Mesothelial cell of epicardium (in vitro differentiated cells): ENCODE measurements at regions not wholly inside any gene's neighbourhood (a gene's known extent, or its start where the extent isn't known, plus 50 kb on each side); places are given as distances from the start of the nearest gene placed in this dataset.

Source experiments
- DNase-seq, 2 experiments: peaks; one replicate each; pipeline ENCODE4 v3.0.0; 2021; ENCODE audit warnings: low spot score in 2 of 2; ENCODE audit not compliant: unreplicated experiment in 2 of 2
- H3K27ac Mint-ChIP-seq: 2 replicates; pipeline ENCODE4 v1.8.0; 2021; ENCODE audit warnings: mixed read lengths
- H3K27me3 Mint-ChIP-seq: 2 replicates; pipeline ENCODE4 v1.8.0; 2021; ENCODE audit warnings: low read depth, mixed read lengths
- H3K36me3 Mint-ChIP-seq: 2 replicates; pipeline ENCODE4 v1.8.0; 2021; ENCODE audit warnings: mixed read lengths
- H3K4me1 Mint-ChIP-seq: 2 replicates; pipeline ENCODE4 v1.8.0; 2021; ENCODE audit warnings: mixed read lengths
- H3K4me3 Mint-ChIP-seq: 2 replicates; pipeline ENCODE4 v1.8.0; 2021; ENCODE audit warnings: mild to moderate bottlenecking, moderate library complexity, mixed read lengths
- H3K9me3 Mint-ChIP-seq: 2 replicates; pipeline ENCODE4 v1.8.0; 2021; ENCODE audit warnings: mixed read lengths
- TF ChIP-seq, protein P1 (sequence below): fragments of 200-600 bp; sonication (generic); IDR thresholded peaks from one replicate; pipeline ENCODE4 v1.5.0; 2021; ENCODE audit warnings: antibody characterized with exemption; ENCODE audit not compliant: unreplicated experiment

DNA sequence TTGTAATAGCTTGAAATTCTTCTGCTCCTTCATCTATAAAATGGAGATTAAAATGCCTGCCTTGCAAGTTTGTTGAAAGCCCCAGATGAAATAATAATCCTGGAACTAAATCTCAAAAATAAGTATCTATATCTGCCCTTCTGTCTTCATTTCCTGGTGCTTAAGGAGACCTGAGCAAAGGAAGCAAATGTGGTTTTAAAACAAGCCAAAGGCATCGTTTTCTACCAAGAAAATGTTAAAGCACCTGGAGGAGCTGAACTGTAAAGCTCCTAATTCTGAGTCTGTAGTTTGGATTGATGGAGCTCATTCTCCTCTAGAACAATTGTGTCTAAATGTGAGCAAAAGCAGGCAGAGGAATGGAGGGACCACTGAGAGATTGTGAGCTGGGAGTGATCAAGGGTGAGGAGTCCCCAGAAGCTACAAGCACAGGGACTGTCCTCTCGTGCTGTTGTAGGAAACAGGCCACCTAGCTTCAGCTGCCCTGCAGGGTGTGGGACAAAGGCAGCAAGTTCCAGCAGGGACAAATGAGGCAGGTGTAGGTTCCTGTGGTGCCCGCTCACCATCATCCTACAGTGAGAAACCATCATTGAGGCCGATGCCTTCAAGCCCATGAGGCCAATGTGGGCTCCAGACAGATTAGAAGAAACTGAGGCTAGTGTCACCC is 420.7 kb upstream of the TRIB2 start:
- TF ChIP-seq, protein P1, sequence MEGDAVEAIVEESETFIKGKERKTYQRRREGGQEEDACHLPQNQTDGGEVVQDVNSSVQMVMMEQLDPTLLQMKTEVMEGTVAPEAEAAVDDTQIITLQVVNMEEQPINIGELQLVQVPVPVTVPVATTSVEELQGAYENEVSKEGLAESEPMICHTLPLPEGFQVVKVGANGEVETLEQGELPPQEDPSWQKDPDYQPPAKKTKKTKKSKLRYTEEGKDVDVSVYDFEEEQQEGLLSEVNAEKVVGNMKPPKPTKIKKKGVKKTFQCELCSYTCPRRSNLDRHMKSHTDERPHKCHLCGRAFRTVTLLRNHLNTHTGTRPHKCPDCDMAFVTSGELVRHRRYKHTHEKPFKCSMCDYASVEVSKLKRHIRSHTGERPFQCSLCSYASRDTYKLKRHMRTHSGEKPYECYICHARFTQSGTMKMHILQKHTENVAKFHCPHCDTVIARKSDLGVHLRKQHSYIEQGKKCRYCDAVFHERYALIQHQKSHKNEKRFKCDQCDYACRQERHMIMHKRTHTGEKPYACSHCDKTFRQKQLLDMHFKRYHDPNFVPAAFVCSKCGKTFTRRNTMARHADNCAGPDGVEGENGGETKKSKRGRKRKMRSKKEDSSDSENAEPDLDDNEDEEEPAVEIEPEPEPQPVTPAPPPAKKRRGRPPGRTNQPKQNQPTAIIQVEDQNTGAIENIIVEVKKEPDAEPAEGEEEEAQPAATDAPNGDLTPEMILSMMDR, result no peak
- Mint-ChIP-seq H3K4me1 (peaks cover 4% of the 10 kb centered on the region), H3K27me3 (peaks cover 9% of the 10 kb centered on the region), H3K9me3 (peaks cover 7% of the 10 kb centered on the region), H3K27ac (no peak overlapping the region), H3K36me3 (no peaks in the 10 kb centered on the region), H3K4me3 (no peak overlapping the region)
- no peak for DNase-seq

DNA sequence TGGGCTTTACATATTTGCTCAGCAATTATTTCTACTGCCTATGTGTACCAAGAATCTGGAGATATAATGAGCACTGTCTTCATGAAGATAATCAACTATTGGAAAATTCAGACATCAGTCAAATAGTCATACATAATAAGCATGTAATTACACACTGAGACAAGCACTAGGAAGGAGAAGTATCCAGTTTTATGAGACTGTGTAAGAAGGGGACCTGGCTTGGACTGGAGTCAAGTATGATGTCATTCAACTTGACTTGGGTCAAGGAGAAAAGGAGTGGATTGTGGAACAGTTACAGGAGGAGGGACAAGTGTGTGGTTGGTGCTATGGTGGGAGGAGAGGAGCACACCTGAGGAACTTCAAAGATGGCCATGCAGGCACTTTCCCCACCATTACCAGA is 419.8 kb upstream of the TRIB2 start:
- no peak overlapping the region for H3K27ac Mint-ChIP-seq
- TF ChIP-seq, protein P1, result no peak
- no peak for DNase-seq
- peaks cover 4% of the 10 kb centered on the region for H3K4me1 Mint-ChIP-seq
- no peak overlapping the region for H3K4me3 Mint-ChIP-seq
- H3K9me3 Mint-ChIP-seq, result peaks cover 7% of the 10 kb centered on the region
- peaks cover 2% of the 10 kb centered on the region for H3K27me3 Mint-ChIP-seq
- no peaks in the 10 kb centered on the region for H3K36me3 Mint-ChIP-seq

DNA sequence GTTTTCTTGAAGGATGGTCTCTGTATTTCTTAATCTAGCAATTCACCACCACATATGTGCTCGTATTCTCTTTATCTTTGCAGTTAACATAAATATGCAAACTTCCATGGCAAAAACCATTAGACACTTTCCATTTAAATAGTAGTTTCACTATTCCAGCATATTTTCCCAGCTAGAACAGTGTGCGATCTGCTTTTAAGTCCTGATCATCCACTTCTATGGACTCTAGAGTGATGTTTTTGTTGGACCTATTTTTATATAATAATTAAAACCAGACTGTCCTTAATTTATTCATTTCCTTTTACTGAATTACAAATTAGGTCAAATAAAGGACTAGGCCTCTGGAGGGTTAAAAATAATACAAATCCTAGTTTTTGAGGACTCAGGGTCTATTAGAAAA is 418.4 kb upstream of the TRIB2 start:
- Mint-ChIP-seq H3K27ac (no peak overlapping the region), H3K4me3 (no peak overlapping the region), H3K36me3 (no peaks in the 10 kb centered on the region), H3K27me3 (no peaks in the 10 kb centered on the region), H3K4me1 (peaks cover 9% of the 10 kb centered on the region), H3K9me3 (peaks cover 5% of the 10 kb centered on the region)
- TF ChIP-seq, protein P1, result no peak
- no peak for DNase-seq

DNA sequence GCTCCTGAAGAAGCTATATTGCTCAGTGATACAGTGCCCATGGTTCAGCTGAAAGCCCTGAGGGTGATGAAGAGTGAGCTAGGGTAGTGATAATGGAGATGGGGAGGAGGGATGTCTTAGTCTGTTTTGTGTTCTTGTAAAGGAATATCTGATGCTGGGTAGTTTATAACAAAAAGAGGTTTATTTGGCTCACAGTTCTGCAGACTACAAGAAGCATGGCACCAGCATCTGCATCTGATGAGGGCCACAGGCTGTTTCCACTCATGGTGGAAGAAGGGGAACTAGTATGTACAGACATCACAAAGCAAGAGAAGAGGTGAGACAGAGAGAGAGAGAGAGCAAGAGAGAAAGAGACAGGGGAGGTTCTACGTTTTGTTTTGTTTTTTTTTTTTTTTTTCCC is 417.3 kb upstream of the TRIB2 start:
- Mint-ChIP-seq H3K27me3 (no peaks in the 10 kb centered on the region), H3K9me3 (no peaks in the 10 kb centered on the region), H3K4me3 (no peak overlapping the region), H3K4me1 (peaks cover 16% of the 10 kb centered on the region), H3K36me3 (no peaks in the 10 kb centered on the region), H3K27ac (no peak overlapping the region)
- no peak for DNase-seq
- TF ChIP-seq, protein P1, result no peak

DNA sequence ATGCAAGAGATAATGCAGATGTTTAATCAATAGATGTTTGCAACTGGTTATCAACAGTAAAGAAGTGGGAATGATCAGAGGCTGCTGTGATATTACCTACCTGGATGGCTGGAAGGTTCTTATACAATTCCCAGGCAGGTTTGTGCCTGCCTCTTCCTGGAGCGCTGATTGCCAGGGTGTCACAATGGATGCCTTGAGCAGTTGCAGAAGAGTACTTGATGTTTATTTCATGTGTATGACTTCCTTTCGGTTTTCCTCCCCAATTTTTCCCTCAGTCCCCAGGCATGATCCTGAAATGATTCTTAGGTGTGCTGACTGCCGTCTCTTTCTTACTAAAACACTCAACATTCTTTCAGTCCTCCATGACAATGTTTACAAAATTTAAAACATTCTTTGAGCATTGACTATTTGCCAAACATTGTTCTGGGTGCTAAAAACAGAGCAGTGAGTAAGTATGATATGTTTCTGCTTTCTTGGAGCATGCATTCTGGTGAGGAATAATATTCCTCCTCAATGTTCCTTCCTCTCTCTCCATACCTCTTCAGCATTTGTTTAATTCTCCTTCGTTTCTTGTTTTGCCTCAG is 416.6 kb upstream of the TRIB2 start:
- H3K9me3 Mint-ChIP-seq, result no peaks in the 10 kb centered on the region
- no peak for DNase-seq
- H3K27ac Mint-ChIP-seq, result no peak overlapping the region
- no peaks in the 10 kb centered on the region for H3K27me3 Mint-ChIP-seq
- H3K36me3 Mint-ChIP-seq, result no peaks in the 10 kb centered on the region
- peaks cover 23% of the 10 kb centered on the region for H3K4me1 Mint-ChIP-seq
- TF ChIP-seq, protein P1, result no peak
- H3K4me3 Mint-ChIP-seq, result no peak overlapping the region

DNA sequence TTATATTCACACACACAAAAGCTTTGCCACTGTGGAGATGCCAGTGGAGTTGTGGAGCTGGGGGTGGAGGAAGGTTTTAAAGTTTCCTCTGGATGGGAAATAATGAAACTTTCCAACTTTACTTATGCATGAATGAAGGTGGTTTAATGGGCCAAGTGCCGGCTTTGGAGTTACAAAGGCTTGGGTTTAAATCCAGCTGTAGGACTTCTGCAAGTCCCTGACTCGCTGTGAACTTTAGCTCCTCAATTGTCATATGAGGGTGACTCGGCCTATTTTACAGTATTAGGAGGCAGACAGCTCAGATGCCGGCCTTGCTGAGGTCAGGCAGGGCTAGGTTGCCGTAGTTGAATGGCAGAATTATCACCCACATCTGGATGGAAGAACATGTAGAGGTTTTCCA is 415.8 kb upstream of the TRIB2 start:
- DNase-seq, result no peak
- Mint-ChIP-seq H3K27ac (no peak overlapping the region), H3K9me3 (peaks cover 4% of the 10 kb centered on the region), H3K4me1 (peaks cover 24% of the 10 kb centered on the region), H3K4me3 (no peak overlapping the region), H3K36me3 (no peaks in the 10 kb centered on the region), H3K27me3 (no peaks in the 10 kb centered on the region)
- TF ChIP-seq, protein P1, result no peak
